GM21381 (cell line): ENCODE measurements at regions not wholly inside any gene's neighbourhood (a gene's known extent, or its start where the extent isn't known, plus 50 kb on each side); places are given as distances from the start of the nearest gene placed in this dataset.
"Not testable (repeated sequence)": the region's sequence is repeated elsewhere in the genome, so short reads cannot be mapped to it uniquely, and the experiment has no call there.

ENCODE experiments used
- ATAC-seq: cut with Tn5 transposase; IDR thresholded peaks from one replicate; pipeline ENCODE4 v1.9.1; 2021; ENCODE audit warnings: mild to moderate bottlenecking, moderate library complexity; ENCODE audit not compliant: unreplicated experiment

DNA sequence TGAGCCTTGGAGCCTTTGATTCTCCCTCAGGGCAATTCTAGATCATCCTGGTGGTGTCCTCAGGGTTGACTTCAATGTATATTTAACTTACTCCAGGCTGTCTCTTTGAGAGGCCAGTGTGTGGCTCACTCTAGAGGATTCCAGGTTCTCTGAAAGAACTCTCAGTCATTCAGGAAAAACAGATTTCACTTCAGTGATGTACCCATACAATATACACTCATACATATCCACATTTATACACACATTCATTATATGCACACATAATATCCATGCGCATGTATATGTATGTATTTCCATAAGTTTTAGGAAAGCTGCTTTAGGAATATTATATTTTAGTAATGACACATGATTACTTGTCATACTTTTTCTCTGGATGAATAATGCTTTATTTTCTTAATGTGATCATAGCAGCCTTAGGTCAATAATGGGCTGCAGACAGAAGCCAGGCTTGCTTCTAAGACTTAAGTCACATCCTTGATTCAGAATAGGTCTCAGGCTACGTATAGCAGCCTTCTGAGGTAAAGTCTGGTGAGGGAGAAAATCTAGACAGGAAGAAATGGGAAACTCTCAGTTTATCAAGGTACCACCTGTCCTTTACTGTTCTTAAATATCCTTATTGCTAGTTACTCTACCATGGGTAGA, 397.0 kb downstream of the GPAT3 start:
- no peak for ATAC-seq

DNA sequence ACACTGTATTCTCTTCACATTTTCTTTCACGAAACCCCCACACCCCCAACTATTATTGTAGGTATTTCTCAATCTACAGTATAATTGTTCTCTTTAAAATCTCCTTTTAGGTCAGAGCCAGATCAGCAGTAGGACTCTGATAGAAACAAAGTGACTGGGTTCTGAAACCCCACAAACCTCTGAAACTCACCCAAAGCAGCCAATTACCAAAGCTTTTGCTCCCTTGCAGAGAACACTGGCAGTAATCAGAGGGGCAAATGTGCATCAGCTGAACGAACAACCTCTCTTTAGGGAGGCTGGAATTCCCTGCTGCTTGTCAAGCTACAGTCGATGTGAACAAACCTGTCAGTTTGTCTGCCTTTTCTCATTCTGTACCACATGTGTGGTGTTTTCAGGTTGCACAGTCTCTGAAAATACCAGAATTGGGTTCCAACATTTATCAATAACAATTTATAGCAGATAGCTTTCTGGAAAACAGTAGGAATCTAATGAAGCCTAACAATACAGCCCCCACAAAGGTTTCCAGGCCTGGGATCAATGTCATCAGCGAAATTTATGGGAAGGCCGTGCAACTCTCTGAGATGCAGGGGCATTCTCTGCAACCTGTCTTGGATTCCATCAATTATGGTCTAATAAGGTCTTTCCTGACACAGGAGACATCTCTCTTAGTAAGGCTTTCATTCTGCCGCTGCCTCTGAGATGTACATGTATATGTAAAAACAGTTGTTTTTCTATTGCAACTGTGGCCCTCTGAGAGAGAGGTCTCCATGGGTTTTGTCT, 395.9 kb downstream of the GPAT3 start:
- no peak for ATAC-seq

DNA sequence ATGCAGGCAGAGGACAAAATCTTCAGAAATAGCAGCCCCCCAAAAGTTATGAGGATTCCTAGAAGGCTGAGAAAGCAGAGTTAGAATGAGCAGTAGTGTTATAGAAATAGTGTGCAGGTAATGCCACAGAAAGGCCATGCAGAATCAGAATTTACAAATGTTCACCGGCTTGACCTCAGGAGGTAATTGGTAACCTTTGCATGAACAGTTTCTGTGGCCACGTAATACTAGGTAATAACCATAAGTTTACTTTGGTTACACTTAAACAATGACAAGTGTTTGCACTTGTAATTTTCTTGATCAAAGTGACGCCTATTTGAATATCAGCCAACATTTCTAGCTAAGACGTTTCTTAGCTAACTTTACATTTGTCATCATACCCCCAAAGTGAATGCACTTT, 393.6 kb downstream of the GPAT3 start:
- no peak for ATAC-seq

DNA sequence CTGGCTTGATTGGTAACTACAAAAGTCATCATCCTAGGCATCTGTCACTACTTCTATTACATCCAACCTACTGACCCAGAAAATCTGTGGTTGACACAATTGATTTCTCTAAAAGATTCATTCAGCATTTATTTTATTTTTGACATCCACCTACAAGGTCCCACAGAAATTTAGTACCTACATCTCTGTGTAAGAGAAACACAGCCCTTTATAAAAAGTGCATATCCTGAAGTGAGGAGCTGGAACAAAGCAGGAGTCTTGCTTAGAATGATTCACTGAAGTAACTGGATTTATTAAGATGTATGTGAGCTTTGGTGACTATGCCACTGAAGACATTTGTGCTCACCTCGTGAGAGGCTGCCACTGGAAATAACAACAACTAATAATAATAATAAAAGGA, 391.0 kb downstream of the GPAT3 start:
- ATAC-seq, result no peak

GRCh38 chr4:83923341-83923740, 387.4 kb downstream of the GPAT3 start:
- no peak for ATAC-seq

DNA sequence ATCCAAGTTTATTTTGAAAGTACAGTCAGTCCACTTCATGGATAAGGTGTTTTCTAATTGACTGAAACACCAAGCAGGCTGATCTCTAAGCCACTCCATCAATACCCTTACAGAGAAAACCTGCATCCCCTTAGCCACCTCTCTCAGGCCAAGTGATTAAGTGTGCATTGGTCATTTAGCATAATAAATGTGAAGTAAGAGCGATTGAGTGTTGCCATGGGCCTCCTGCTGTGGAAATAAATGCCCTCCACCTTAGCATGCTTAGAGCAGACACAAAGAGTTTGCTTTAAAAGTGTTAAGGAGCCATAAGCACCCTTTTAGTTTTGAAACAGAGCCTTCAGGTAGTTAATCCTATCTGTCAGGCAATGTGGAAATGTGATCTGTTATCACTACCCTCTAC, 386.5 kb downstream of the GPAT3 start:
- no peak for ATAC-seq

GRCh38 chr4:83921124-83921523, 385.2 kb downstream of the GPAT3 start:
- ATAC-seq, result no peak

DNA sequence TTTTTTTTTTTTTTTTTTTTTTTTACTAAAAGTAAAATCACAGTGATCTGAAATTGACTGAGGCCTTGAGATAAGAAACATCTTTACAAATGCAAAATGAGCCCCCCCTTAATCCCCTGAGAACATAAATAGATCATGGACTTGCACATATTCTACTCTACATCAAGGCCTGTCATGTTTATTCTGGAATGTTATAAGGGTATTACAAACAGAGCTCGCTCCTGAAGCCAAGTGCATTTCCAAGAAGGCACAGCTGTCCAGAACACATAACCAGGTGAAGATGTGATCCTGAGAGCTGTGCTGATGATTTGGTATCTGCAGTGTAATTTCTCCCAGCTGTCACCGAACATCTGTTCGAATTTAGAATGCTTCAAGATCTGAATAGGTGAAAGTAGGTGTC, 384.5 kb downstream of the GPAT3 start:
- ATAC-seq, result no peak

DNA sequence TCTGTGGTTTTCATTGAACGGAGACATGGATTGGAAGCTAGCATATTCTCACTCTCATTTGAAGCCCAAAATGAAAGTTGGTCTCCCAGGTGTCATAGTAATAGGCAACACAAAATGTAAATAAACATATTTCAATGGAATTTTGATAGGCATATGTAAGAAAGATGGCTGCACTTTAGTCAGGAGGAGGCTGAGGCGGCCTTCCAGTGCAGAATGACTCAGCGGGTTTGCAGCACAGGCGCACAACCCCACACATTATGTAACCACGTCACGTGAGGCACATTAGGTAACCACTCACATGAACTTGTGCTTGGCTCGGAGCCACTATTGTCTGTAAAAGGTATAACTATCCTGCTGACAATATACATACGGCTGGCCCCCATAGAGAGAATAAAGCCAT, 381.7 kb downstream of the GPAT3 start:
- ATAC-seq, result no peak

DNA sequence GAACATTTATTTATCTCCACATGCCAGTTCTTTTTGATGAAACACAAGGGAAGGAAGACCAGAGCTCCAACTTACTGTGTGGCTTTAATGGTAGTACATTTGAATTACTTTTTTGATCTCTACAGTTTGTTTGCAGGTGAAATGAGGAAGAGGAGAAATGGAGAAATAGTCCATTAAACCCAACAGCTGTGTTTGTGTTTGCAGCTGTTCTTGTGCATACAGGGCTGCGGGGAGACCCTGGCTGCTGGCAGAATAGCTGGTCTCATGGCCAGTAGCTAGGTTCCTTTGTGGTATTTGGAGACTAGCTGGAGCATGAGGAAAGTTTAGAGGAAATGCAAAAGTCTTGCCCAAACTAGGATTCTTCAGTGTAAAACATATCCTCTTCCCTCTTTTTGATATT, 374.8 kb downstream of the GPAT3 start:
- no peak for ATAC-seq

GRCh38 chr4:83906561-83906960, 370.7 kb downstream of the GPAT3 start:
- ATAC-seq, result no peak

DNA sequence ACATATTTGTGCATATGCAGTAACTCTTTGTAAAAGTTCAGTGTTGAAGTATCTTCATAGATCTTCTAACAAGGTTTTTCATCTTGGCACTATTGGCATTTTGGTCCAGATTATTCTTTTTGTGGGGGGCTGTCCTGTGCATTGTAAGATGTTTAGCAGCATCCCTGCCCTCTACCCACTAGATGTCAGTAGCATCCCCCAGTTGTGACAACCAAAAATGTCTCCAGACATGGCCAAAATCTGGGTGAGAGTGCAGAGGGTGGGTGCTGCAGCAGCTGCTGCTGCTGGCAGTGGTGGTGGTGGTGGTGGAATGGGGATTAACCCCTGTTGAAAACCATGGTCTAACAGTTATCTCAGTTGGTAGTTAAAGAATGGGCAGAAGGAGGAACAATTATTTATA, 370.0 kb downstream of the GPAT3 start:
- no peak for ATAC-seq

GRCh38 chr4:83903740-83904139, 367.8 kb downstream of the GPAT3 start:
- not testable (repeated sequence) for ATAC-seq

DNA sequence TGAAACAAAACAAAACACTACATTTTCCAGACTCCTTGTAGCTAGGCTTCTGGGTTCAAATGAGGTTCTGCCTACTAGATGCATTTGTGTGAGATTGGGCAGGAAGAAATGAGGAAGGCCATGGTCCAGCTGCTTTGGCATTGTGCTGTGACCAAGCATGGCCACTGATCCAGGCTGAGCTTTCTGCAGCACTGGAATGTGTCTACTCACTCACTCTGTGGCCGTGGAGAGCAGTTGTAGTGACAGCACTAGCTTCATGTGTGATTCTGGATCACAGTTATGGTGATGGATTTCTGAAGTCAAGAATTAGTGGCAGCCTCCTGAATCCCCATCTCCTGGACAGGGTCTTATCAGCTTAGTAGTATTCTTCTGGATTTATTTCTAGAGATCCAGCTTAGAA, 358.9 kb downstream of the GPAT3 start:
- no peak for ATAC-seq

GRCh38 chr4:83890816-83891215, 354.9 kb downstream of the GPAT3 start:
- no peak for ATAC-seq

DNA sequence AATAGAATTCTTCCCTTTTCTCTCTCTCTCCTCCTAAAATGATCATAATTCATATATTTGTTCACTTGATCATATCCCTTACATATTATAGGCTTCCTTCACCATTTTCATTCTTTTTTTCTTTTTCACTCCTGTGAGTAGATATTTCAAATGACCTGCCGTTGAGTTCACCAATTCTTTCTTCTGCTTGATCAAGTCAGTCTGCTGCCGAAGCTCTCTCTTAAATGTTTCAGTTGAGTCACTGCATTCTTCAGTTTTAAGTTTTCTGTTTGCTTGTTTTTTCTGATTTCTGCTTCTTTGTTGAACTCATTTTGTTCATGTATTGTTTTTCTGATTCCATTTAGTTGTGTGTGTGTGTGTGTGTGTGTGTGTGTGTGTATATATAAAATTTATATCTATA, 354.3 kb downstream of the GPAT3 start:
- ATAC-seq, result no peak

DNA sequence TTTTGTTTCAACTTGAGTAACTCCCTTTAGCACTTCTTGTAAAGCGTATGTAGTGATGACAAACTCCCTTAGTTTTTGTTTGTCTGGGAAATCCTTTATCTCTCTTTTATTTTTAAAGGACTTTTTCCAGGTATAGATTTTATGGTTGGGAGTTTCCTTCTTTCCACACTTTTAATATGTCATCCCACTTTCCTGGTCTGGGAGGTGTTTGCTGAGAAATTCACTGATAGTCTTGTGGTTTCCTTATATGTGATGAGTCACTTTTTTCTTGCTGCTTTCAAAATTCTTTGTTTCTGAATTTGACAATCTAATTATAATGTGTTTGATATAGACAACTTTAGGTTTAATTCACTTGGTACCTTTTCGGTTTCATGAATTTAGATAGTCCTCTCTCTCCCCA, 353.9 kb downstream of the GPAT3 start:
- ATAC-seq, result no peak

- ATAC-seq, result no peak
These were observed 349.6 kb downstream of the GPAT3 start for GRCh38 chr4:83885256-83886182.

- ATAC-seq, result no peak
These were observed 340.1 kb downstream of the GPAT3 start for GRCh38 chr4:83876047-83876446.

DNA sequence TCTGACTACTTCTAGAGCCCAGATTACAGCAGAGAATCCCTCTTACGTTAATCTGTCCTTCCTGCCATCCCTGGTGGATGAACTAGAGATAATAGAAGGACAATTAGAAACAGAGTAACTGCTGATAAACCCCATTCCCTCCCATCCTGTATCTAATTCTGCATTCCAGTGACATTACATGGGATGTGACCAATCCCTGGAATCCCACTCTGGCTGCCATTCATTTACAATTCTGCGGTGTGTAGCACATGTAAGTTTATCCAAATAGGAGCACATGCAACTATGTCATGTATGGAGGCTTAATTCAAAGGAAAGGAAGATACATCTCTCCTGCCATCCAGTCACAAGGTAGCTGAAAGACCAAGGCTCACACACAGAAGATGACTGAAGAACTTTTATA, 339.5 kb downstream of the GPAT3 start:
- no peak for ATAC-seq

GRCh38 chr4:83873996-83874395, 338.1 kb downstream of the GPAT3 start:
- no peak for ATAC-seq
